ENCODE measurements at regions not wholly inside any gene's neighbourhood (a gene's known extent, or its start where the extent isn't known, plus 50 kb on each side); places are given as distances from the start of the nearest gene placed in this dataset.

GRCh38 chr4:138891631-138892031 lies 124.0 kb upstream of the NOCT start:
- Mint-ChIP-seq H3K36me3 (ENCODE audit: low read depth) (no peaks in the 10 kb centered on the region), H3K4me3 (no peak overlapping the region), H3K4me1 (no peaks in the 10 kb centered on the region), H3K27me3 (peaks cover 13% of the 10 kb centered on the region), H3K9me3 (no peaks in the 10 kb centered on the region), H3K27ac (no peak overlapping the region)
- TF ChIP-seq, protein P1, sequence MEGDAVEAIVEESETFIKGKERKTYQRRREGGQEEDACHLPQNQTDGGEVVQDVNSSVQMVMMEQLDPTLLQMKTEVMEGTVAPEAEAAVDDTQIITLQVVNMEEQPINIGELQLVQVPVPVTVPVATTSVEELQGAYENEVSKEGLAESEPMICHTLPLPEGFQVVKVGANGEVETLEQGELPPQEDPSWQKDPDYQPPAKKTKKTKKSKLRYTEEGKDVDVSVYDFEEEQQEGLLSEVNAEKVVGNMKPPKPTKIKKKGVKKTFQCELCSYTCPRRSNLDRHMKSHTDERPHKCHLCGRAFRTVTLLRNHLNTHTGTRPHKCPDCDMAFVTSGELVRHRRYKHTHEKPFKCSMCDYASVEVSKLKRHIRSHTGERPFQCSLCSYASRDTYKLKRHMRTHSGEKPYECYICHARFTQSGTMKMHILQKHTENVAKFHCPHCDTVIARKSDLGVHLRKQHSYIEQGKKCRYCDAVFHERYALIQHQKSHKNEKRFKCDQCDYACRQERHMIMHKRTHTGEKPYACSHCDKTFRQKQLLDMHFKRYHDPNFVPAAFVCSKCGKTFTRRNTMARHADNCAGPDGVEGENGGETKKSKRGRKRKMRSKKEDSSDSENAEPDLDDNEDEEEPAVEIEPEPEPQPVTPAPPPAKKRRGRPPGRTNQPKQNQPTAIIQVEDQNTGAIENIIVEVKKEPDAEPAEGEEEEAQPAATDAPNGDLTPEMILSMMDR (IDR thresholded peaks at IDR 0.05): no peak
- DNase-seq (no peak), ATAC-seq (ENCODE audit: low read depth) (no peak)
- ChIA-PET CTCF (no interaction called here), POLR2A (no interaction called here)
- intact Hi-C loops (cut with micrococcal nuclease): no loop called here

DNA sequence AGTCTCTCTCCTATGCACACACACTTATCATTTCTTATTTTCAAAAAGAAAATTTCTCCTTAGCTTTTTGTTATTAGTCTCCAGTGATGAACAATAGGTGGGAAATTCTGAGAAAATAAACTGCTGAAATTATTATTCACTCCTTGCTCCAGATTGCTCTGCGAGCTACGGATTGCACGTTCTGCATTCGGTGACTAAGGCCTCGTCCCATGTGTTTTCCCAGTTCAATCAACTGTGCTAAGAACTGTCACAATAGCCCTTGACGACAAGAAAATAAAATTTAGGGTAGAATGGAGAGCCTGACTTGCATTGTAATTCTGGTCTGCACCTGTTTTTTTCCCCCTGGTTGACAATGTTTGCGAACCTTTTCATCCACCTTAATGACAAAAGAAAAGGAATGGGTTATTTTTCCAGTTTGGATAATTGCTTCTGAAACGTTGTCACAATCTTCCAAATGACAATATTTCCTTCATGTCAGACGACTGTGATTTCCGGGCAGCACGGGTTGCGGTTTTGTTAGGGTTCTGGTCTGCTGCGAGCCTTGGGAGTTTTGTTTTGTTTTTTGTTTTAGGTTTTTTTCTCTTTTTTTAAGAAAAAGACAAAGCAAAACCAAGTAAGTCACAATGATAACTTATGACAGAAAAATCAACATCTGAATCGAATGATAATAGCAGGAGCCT lies 124.5 kb upstream of the NOCT start:
- POLR2A ChIA-PET: no interaction called here
- Mint-ChIP-seq H3K27me3 (peaks cover 13% of the 10 kb centered on the region), H3K4me1 (no peaks in the 10 kb centered on the region), H3K27ac (no peak overlapping the region), H3K9me3 (no peaks in the 10 kb centered on the region), H3K4me3 (no peak overlapping the region), H3K36me3 (ENCODE audit: low read depth) (no peaks in the 10 kb centered on the region)
- CTCF ChIA-PET: no interaction called here
- intact Hi-C loops (cut with micrococcal nuclease): no loop called here
- DNase-seq: no peak
- TF ChIP-seq, protein P1 (IDR thresholded peaks at IDR 0.05): no peak
- no peak for ATAC-seq (ENCODE audit: low read depth)

DNA sequence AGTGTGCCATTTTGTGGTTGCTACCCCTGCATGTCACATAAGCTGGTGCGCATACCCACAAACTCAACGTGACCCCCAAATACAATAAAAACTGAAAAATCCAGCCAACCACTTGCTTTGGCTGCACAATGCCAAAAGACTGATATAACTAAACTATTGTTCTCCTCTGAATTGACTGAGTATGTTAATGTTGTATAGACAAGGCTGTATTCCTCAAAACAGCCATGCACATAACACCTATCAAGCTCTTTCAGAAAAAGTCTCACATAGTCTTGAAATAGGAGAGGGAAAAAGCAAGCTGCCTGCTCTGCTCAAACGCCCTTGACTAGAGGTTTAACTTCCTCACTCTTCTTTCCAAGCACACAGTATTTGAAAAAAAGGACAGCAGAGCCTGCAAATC lies 126.4 kb upstream of the NOCT start:
- intact Hi-C loops (cut with micrococcal nuclease): no loop called here
- no peak for DNase-seq
- ATAC-seq (ENCODE audit: low read depth): no peak
- Mint-ChIP-seq H3K27ac (no peak overlapping the region), H3K27me3 (peaks cover 13% of the 10 kb centered on the region), H3K36me3 (ENCODE audit: low read depth) (no peaks in the 10 kb centered on the region), H3K9me3 (no peaks in the 10 kb centered on the region), H3K4me3 (no peak overlapping the region), H3K4me1 (no peaks in the 10 kb centered on the region)
- TF ChIP-seq, protein P1 (IDR thresholded peaks at IDR 0.05): no peak
- POLR2A ChIA-PET: no interaction called here
- CTCF ChIA-PET: interaction anchor here (0.9 kb wide), 1 partner anchor 18 kb away, joined by 3 read pairs; no protein-coding TSS in a partner anchor

DNA sequence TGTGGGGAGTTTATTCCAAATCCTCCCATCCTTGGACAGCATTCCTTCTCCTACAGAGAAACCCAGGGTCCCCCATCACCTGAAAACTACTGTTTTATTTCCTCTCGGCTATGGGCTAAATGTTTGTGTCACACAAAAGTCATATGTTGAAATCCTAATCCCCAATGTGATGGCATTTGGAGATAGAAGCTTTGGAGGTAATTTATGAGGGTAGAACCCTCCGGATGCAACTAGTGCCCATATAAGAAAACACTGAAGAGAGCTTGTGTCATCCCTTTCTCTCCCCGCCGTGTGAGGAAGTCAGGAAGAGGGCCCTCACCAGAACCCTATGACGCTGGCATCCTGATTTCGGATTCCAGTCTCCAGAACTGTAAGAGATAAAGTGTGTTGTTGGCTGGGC lies 127.8 kb upstream of the NOCT start:
- ChIA-PET CTCF (no interaction called here), POLR2A (no interaction called here)
- intact Hi-C loops (cut with micrococcal nuclease): no loop called here
- no peak for DNase-seq
- Mint-ChIP-seq H3K4me1 (no peaks in the 10 kb centered on the region), H3K36me3 (ENCODE audit: low read depth) (no peaks in the 10 kb centered on the region), H3K9me3 (no peaks in the 10 kb centered on the region), H3K27ac (no peak overlapping the region), H3K4me3 (no peak overlapping the region), H3K27me3 (peaks cover 13% of the 10 kb centered on the region)
- TF ChIP-seq, protein P1 (IDR thresholded peaks at IDR 0.05): no peak
- ATAC-seq (ENCODE audit: low read depth): no peak

DNA sequence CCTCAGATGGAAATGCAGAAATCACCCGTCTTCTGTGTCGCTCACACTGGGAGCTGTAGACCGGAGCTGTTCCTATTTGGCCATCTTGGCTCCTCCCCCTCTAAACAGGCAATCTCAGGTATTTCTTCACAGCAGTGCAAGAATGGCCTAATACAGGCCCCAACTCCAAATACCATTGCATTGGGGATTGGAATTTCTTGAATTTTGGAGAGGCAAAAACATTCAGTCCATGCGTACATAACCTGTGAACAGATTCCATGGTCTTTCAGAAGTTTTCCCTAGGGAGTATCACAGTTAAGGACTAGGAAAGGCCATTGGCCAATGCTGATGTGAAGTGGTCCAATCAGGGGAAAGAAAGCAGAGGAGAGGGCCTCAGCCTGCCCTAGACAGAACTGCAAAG lies 128.2 kb upstream of the NOCT start:
- H3K36me3 Mint-ChIP-seq (ENCODE audit: low read depth): no peaks in the 10 kb centered on the region
- H3K27me3 Mint-ChIP-seq: peaks cover 13% of the 10 kb centered on the region
- H3K27ac Mint-ChIP-seq: no peak overlapping the region
- H3K4me1 Mint-ChIP-seq: no peaks in the 10 kb centered on the region
- H3K4me3 Mint-ChIP-seq: no peak overlapping the region
- no peak for ATAC-seq (ENCODE audit: low read depth)
- intact Hi-C loops (cut with micrococcal nuclease): no loop called here
- ChIA-PET POLR2A (no interaction called here), CTCF (no interaction called here)
- TF ChIP-seq, protein P1 (IDR thresholded peaks at IDR 0.05): no peak
- H3K9me3 Mint-ChIP-seq: no peaks in the 10 kb centered on the region
- no peak for DNase-seq

All from activated B cell treated with CpG ODN at 0.5 μM for 24 hours (primary cell).